Stimulated activated CD4-positive, alpha-beta T cell treated with anti-CD3 and anti-CD28 coated beads, Interleukin-2, amount 100 ng/mL, for 48 hours (primary cell): ENCODE measurements at regions not wholly inside any gene's neighbourhood (a gene's known extent, or its start where the extent isn't known, plus 50 kb on each side); places are given as distances from the start of the nearest gene placed in this dataset.

Experiments
- DNase-seq, 2 donors: peaks; one replicate each; pipeline ENCODE4 v3.0.0-alpha.2; 2020

DNA sequence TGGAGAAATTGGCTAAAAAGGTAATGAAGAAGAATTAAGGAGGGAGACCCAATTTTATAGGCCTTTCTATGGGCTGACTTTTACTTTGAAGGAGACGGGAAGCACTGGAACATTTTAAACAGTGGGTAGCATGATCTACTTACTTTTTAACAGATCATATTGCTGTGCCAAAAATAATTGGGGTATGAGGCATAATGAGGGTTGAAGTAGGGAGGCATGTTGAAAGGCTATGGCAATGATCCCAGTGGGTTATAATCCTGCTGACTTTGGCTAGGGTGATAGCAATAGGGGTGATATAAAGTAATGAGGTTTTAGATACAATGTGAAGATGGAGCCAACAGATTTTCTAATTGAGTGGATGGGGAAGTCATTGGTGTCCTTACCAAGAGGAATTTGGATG, 73.2 kb downstream of the GPR37 start:
- DNase-seq = no peak

DNA sequence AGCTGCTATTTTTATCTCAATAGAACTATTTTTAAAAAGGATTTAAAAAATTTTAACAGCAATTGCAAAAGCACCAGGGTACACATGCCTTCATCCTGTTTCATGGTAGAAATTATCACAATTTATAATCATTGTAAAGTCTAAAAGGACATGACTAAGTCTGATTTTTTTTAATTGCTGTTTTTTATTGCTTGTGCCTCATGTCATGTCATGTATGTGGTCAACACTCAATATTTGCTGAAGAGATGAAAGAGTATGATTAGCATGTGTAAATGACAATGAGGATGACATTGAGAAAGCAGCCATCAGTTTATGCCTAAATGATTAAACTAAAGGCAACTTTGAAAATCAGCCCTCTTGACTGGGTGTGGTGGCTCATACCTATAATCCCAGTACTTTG, 74.8 kb downstream of the GPR37 start:
- no peak for DNase-seq

DNA sequence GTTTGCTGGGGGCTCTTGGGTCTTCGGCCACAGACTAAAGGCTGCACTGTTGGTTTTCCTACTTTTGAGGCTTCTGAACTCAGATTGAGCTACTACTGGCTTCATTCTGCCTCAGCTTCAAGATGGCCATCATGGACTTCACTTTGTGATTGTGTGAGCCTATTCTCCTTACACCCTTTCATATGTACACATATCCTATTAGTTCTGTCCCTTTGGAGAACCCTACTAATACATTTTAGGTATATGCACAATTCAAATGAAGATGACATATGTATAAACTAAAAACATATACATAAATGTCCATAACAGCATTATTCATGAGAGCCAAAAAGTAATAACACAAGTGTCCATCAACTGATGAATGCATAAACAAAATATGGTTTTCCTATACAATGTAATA, 75.7 kb downstream of the GPR37 start:
- DNase-seq = no peak

DNA sequence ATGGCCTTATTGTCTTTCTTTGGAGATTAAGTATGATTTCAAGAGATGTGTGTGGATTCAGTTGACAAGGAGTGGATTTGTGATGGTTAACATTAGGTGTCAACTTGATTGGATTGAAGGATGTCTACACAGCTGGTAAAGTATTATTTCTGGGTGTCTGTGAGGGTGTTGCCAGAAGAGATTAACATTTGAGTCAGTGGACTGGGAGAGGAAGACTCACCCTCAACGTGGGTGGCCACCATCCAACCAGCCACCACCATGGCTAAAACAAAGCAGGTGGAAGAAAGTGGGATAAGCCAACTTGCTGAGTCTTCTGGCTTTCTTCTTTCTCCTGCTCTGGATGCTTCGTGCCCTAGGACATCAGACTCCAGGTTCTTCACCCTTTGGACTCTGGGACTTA, 76.1 kb downstream of the GPR37 start:
- no peak for DNase-seq

DNA sequence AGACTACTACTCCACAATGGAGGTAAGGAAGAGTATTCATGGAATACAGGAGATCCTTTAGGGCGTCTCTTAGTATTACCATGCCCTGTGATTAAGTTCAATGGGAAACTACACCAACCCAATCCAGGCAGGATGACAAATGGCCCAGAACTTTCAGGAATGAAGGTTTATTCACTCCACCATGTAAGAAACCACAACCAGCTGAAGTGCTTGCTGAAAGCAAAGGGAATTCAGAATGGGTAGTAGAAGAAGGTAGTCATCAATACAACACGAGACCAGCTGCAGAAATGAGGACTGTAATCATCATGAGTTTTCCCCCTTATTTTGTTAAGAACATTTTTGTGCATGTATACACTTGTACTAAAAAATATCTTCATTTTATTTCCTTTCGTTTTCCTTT, 76.6 kb downstream of the GPR37 start:
- DNase-seq = no peak

DNA sequence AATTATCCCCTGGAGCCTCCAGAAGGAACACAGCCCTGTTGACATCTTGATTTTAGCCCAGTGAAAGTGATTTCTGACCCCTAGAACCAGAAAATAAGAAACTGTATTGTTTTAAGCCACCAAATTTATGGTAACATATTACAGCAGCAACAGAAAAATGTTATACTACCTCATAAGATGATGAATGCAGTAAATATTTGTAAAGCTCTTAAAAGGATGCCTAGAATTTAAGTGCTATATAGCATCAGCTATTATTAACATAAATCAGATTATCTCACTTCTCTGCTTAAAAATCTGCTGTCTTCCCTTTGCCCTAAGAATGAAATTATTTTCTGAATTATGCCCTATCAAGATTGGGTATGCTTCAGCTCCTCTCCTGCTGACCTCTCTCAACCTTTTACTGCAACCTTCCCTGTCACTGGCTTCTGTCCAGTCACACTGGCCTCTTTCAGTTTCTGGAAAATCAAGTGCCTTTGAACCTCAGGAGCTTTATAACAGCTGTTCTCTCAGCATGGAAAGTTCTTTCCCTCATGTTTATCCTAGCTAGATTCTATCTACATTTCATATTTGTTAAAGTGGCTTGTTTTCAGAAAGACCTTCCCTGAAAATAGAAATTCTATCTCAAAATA, 78.9 kb downstream of the GPR37 start:
- DNase-seq = no peak

DNA sequence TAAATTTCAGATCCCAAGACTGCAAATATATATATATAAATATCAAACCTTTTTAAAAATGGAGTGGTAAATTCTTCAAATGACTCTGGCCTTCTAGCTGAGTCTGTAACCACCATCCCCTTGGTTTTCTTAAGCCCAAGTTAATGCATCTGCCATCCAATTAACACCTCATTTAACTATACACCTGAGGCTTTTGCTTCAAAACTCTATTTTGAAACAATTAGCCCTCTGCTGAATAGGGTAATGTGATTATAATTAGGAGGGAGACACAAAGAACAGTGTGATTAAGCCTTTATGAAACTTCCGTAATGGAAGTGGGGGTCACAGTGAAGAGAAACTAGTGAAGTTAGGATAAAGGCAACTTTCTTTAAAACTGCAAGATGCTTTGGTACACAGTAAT, 83.6 kb downstream of the GPR37 start:
- DNase-seq = no peak

DNA sequence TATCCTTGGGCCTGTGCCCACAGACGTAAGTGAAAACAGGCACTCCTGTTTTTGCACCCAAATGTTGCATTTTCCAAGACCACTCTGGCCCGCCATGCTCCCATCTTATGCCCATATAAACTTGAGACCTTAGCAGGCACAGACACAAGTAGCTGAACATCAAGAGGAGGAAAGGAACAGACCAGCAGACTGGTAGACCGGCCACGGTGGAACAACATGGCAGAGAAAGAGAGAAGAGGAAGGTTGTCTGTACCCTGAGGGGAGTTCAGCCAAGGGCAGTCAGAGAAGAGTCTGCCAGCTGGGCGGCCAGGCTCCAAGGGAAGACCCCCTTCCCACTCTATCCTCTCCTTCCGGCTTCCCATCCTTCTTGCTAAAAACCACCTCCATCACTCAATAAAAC, 85.3 kb downstream of the GPR37 start:
- DNase-seq = no peak

DNA sequence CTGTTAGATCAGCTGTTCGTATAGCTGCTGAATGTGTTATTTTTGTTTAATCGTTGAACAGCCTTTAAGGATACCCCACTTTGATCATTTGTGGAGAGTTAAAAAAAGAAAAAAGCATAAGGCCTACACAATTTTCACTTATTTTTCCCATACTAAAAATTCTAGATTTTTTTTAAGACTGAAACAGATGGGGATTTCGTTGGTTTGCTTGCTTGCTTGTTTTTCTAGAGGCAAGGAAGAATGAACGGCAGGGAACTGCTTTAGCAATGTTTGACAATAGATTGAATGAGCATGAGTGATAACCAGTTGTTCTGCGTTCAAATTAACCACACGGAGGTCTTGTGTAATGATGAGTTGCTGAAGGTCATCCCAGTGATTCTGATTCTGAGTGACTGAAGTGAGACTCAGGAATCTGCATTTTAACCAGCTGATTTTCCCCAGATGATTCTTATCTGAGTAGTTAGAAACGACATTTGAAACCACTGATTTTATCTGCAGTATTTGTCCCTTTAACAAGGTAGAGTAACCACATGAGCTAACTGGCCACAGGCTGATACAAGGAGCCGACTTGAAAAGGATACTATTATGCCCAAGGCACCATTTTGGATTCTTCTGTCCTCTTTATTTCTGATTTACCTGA, 85.9 kb downstream of the GPR37 start:
- no peak for DNase-seq

DNA sequence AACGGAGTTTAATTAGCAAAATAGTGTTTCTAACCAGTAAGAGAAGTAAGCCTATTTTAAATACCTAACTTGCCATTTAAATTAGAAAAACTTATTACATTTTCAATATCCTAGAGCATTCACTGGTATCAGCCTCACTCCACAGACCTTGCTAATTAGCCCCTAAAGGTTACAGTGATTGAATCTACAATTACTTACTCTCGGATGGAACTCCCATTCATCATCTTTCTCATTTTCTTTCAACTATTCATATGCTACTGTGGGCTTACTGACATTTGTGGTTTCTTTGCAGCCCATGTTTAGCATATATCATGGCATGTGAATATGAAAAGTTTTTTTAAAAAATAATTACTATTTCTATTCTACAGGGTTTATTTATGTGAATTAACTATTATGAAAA, 86.4 kb downstream of the GPR37 start:
- DNase-seq = no peak

DNA sequence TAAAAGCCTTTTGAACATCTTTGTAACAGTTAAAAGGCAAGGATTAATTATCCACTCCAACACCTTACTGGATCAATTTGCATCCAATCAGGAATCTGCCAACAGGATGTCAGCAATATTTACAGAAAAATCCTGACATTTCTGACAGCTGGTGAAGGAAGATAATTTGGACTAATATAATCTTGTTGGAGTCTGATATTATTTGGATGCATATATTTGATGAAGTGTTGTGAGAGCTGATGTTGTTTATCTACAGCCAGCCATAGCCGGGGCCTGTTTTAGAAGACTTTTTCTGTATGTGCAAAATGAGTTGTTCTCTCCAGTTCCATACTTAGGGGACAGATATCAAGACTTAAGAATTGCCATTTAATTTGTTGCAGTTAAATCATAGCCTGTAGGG, 91.1 kb downstream of the GPR37 start:
- DNase-seq = no peak

DNA sequence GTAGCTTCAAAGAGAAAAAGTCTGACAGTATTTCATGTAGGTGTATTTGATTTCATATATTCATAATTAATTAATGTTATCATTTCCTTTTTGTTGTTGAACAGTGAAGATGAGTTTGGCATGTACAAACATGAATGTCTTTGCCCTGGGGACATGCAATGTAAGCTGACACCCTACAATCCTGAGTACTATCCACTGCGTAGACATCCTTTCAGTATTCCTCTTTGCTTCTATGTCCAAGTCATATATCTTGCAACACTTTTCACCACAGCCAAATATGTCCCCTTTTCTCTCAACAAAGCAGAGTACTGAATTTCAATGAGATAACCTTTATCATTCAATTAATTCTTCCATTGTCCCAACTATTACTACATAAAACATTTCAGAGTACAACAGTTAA, 93.6 kb downstream of the GPR37 start:
- no peak for DNase-seq

DNA sequence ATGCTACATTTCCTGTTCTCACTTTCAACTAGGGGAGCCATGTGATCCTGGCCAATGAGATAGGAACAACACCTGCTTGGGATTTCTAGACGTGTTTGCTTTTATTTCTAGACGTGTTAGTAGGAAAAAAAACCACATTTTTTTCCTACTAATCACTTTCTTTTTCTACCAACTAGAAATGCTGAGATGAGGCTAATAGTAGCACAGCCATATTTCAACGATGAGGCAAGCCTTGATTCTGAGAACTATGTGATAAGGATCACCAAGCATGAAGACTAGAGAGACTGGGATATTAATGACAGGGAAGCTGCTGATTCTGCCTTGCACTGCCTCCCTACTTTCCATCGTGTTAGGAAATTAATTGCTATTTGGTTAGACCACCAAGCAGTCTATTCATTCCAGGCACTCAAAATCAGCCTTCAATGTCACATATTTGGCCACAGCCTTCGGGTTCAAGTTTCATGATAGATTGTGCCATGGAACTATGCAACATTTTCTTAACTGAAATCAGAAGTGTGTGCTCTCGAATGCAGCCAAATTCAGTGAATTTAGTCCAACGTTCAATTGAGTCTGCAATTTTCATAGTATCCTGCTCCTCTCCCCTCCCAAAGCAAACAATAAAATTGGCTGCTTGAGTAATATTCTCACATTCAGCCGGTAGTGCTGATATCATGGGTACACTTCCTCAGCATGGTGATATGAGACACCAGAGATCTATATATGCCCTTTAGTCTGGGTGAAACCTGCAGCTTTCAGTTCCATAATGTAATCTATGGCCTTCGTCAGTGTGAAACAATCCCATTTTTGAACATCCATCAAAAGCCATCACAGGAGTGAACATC, 98.1 kb downstream of the GPR37 start:
- no peak for DNase-seq

DNA sequence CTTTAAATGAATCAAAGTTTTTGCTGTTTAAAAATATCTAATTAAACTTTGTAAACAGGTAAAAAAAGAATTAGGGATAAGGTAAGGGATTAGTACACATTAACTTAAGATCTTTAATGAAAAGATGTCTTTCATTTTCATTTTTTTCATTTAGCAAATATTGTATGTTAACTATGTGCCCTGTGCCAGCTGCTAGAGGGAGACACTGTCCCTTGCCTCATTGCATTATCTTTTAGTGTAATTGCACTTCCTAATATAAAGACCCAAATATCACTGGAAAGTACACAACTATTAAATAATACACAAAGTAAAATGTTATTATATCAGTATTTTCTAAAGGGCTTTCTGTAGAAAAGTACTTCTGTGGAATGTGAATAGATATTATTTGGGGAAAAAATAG, 102.7 kb downstream of the GPR37 start:
- DNase-seq = no peak

DNA sequence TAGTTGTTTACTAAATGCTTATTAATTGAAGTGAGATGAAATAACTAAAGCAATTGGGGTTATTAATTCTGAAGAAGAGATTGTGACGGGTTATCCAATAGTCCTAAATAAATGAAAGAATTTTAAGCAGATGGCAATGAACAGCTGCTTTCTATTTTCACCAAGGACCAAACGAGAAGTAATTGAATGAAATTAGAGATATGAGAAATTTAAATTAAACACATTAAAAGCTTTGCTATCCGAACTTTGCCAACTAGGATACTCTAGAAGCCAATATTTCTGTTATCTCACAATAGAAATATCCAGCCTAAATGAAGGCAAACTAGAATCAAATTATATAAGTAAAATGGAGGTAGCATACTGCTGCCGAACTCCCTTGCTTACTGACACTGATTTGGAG, 103.2 kb downstream of the GPR37 start:
- no peak for DNase-seq

DNA sequence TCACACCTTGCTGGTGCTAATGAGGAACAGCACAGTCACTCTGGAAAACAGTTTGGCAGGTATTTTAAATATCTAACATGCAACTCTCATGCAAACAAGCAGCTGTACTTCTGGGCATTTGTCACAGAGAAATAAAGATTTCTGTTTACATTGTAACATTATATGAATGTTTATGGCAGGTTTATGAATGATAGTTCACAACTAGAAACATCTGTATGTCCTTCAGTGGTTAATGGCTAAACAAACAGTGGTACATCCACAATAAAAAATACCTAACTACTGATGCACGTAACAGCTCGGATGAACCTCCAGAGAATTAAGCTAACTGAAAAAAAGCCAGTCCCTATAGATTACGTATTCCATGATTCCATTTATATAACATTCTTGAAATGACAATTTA, 109.6 kb downstream of the GPR37 start:
- no peak for DNase-seq

DNA sequence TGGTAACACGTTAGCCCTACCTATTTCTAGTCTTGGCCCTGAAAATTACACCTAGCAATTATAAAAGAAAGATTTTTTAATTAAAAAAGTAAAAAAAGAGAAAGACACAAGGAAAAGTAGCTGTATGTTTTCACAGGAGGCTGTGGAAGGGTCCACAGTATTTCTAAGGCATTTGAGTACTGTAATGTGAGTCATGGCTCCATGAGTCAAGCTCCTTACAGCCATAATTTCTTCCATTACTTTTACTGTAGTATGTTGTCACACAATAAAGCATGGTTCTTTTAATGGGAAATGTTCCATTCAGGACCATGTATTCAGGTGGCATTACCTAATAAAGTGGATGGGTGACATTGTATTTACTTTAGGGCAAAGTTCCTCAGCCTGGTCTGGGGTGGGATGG, 113.4 kb downstream of the GPR37 start:
- DNase-seq = no peak

DNA sequence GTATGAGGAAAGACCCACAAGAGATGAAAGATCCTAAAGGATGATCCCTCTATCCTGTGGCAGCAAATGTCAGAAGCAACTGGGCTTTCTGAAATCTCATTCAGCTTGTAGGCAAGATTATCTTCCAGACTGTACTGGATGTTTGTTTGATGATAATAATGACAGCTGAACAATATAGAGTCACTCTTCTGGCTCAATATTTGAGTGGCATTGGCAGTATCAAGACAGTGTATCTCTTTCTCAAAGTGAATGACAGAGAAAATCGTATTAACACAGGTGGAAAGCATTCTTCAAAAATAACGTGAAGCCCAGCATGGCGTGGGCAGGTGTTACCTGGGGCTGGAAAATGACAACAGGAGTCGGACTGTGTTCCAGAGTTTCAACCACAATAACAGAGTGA, 114.5 kb downstream of the GPR37 start:
- no peak for DNase-seq

DNA sequence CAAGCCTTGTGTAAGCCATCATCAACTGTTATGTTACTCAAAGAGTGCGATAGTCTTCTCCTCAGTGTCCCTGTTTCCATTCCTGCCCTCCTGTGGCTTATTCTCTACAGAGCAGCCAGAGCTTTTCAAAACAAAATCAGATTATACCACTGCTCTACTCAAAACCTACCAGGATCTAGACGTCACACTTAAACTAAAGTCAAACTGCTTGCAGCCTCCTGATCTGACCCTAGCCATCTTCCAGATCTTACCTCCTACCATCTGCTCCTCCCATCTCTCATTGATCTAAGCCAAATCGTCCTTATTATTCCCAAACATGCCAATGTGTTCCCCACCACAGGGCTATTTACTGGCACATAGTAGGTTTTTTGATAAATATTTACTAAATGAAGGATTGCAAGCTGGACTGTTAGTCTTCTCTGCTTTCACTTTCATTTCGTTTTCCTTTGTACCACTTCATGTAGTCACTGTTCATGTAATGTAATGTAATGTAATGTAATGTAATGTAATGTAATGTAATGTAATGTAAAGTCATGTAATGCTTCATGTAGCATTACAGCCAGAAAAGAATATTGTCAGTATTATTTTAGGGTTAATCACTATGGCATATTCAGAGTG, 116.1 kb downstream of the GPR37 start:
- DNase-seq = no peak

DNA sequence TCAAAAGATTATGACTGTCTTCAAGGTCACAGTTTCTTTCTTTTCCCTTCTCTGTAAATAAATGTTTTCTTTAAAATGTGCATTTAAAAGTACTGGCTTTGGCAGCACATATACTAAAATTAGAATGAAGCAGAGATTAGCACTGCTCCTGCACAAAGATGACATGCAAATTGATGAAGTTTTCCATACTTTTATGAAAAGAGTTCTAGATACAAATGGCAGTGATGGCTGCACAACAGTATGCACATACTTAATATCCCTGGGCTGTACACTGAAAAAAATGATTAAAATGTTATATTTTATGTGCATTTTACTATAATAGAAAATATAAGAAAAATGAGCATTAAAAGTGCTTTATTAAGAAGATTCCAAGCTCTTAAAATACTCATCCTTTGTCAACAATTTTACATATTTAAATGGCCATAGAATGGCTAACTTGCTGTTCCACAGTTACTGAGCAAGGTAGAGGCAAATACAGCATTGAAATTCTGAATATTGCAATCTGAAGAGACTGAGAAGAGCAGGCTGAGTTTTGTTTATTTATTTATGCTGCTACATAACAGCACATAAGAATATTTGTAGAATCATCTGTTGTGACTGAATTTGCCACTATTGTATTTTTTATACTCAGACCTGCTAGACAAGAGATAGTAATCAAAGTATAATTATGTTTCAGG, 117.8 kb downstream of the GPR37 start:
- DNase-seq = no peak

DNA sequence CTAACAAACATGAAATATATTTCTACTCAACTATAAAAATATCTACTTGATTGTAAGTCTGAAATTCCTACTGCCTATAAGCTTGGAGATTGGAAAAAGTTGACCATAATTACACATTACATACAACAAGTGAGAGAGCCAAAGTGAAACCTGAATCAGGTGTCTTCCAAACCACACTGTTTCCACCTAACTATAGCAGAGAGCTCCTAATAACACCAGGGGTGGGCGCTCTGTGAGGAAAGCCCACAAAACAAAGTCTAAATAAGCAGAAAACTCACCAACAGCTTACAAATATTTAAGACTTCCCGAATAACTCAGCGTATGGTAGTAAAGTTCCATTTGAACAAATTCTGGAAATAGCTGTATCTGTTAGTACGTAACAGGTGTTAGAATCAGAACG, 119.9 kb downstream of the GPR37 start:
- DNase-seq = no peak

DNA sequence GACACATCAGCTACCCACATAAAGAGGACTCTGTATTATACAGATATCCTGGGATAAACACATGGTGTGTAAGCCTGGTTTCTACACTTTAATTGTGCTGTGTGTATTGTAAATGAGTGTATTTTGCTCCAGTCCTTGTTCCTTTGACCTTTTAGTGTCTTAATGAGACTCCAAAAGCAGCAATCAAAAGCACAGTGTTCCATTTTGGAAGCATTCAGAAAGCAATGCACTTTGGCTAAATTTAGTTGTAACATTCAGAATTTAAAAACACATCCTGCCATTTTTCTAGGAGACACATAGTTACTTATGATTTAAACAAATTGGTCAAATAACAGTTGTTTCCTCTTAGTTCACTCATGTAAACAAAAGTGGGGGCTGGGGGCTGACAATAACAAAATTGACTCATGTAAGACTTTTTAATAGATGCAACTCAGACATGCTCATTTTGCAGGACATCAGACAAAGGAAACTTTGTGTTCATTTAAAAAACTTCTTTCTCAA, 122.2 kb downstream of the GPR37 start:
- DNase-seq = no peak

DNA sequence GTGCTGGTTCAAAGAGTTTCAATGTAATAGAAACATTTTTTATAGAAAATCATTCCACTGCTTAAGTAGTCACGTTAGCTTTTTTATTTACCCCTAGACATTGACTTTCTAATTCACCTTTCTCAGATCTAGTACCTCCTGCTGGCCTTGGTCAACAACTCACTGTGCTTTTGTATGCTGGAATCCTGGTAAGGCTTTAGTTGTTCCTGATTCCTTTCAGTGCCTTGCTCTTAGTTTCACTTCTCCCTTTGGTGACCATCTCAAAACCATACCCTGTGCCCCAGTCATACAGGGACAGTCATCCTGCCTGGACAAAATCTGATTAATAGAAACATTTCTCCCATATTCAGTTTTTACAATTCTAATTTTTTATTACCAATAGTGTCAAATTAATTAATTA, 130.2 kb downstream of the GPR37 start:
- DNase-seq = no peak
